ENCODE measurements at regions not wholly inside any gene's neighbourhood (a gene's known extent, or its start where the extent isn't known, plus 50 kb on each side); places are given as distances from the start of the nearest gene placed in this dataset.

DNA sequence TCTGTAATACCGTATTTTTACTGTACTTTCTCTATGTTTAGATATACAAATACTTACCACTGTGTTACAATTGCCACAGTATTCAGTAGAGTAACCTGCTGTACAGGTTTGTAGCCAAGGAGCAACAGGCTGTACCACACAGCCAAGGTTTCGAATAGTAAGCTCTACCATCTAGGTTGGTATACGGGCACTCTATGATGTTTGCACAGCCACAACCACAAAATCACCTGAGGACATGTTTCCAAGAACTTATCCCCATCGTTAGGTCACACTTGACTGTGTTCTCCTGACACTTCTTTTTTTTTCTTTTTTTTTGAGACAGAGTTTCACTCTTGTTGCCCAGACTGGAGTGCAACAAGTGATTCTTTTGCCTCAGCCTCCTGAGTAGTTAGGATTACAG is 134.6 kb upstream of the TRIM24 start:
- TF ChIP-seq, protein P1, sequence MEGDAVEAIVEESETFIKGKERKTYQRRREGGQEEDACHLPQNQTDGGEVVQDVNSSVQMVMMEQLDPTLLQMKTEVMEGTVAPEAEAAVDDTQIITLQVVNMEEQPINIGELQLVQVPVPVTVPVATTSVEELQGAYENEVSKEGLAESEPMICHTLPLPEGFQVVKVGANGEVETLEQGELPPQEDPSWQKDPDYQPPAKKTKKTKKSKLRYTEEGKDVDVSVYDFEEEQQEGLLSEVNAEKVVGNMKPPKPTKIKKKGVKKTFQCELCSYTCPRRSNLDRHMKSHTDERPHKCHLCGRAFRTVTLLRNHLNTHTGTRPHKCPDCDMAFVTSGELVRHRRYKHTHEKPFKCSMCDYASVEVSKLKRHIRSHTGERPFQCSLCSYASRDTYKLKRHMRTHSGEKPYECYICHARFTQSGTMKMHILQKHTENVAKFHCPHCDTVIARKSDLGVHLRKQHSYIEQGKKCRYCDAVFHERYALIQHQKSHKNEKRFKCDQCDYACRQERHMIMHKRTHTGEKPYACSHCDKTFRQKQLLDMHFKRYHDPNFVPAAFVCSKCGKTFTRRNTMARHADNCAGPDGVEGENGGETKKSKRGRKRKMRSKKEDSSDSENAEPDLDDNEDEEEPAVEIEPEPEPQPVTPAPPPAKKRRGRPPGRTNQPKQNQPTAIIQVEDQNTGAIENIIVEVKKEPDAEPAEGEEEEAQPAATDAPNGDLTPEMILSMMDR (IDR thresholded peaks at IDR 0.05): no peak
- TF ChIP-seq POLR2A (IDR thresholded peaks at IDR 0.05): no peak
